ENCODE measurements at regions not wholly inside any gene's neighbourhood (a gene's known extent, or its start where the extent isn't known, plus 50 kb on each side); places are given as distances from the start of the nearest gene placed in this dataset.
"Not testable (repeated sequence)": the region's sequence is repeated elsewhere in the genome, so short reads cannot be mapped to it uniquely, and the experiment has no call there.

GRCh38 chr14:22265319-22266141, 323.5 kb downstream of the DAD1 start:
- TF ChIP-seq JUND (IDR thresholded peaks at IDR 0.05; ENCODE audit: low read depth), result no peak
- DNase-seq (ENCODE audit: low read depth in 1 of 2, low spot score in 1 of 2), result no peak
- in situ Hi-C loops (cut with HindIII; ENCODE audit: low pct_unique_long_range_greater_than_20kb, low sequenced_read_pairs), result no loop called here

DNA sequence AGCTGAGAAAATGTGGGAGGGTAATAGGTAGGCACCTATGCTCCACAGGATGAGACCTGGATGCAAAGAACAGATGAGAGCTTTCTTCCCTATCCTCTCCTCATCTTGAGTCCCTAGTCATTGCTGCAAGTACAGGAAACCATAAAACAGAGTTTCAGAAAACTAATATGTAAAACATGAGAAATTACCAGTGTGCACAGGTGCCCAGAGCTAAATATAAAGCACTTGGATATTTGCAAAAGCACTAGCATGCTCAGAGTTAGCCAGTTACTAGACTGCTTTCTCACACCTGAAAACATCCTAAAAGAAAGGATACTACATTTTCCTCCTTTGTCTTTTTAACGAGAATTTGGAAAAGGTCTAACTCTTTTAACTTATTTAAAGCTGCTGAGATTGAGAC, 324.3 kb downstream of the DAD1 start:
- in situ Hi-C loops (cut with HindIII; ENCODE audit: low pct_unique_long_range_greater_than_20kb, low sequenced_read_pairs), result no loop called here
- DNase-seq (ENCODE audit: low read depth in 1 of 2, low spot score in 1 of 2), result no peak
- TF ChIP-seq JUND (IDR thresholded peaks at IDR 0.05; ENCODE audit: low read depth), result no peak

GRCh38 chr14:22263961-22264360, 325.1 kb downstream of the DAD1 start:
- in situ Hi-C loops (cut with HindIII; ENCODE audit: low pct_unique_long_range_greater_than_20kb, low sequenced_read_pairs), result no loop called here
- DNase-seq (ENCODE audit: low read depth in 1 of 2, low spot score in 1 of 2), result no peak
- no peak for TF ChIP-seq JUND (IDR thresholded peaks at IDR 0.05; ENCODE audit: low read depth)

DNA sequence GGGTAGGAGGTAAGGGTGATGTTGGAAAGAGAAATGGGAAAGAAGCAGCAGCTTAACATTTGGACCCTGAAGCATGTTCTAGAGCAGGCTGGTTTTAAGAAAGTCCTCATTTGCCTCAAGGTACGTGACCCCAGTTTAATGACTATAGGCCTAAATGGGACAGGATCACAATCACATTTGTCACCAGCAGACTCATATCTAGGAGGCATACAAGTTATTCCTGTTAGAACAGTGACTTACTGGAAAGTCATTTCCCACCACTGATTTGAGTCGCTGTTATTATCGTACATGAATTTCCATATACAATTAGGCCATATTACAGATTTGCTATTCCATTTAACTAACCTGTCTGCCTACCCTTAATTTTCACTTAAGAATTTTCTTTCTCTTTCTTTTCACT, 326.1 kb downstream of the DAD1 start:
- no peak for DNase-seq (ENCODE audit: low read depth in 1 of 2, low spot score in 1 of 2)
- in situ Hi-C loops (cut with HindIII; ENCODE audit: low pct_unique_long_range_greater_than_20kb, low sequenced_read_pairs), result no loop called here
- TF ChIP-seq JUND (IDR thresholded peaks at IDR 0.05; ENCODE audit: low read depth), result no peak

DNA sequence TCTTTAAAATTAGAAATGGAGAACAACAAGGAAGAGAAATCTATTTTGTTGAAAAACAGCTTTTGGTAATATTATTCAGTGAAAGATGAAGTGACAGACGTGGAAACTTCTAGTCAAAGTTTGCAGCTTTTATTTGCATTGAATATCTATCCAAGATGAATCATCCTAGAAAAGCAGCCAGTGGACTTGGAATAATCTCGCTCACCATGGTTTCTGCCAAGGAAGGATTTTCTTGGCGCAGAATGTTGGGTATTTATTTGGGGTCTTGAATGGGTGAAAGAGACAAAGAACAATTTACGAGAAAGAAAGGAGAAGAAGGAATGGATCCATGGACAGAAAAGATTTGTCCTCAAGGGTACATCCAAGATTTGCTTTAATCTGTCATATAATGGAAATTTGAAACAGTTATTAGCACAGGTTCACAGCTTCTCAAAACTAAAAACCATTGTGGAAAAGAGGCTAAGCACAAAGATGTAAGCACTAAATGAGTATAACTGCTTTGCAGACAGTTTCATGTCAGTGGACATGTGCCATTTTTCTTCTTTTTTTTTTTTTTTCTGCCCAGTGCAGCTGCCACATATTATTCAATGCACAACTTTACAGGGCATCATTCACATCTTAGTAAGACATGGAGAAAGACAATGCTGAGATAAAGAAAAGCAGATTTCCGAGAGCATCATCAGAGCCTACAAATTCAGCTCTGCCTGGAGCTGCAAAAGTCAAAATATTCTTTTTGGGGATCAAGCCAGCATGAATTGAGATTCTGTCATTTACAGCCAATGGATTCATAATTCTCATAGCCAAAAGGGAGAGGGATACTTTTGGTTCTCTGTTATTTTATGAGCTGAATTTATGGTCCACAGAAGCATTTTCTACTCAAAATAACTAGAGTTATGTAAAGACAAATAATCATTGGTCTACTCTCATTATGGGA, 333.7 kb downstream of the DAD1 start:
- in situ Hi-C loops (cut with HindIII; ENCODE audit: low pct_unique_long_range_greater_than_20kb, low sequenced_read_pairs), result no loop called here
- no peak for DNase-seq (ENCODE audit: low read depth in 1 of 2, low spot score in 1 of 2)
- no peak for TF ChIP-seq JUND (IDR thresholded peaks at IDR 0.05; ENCODE audit: low read depth)

GRCh38 chr14:22252686-22253085, 336.3 kb downstream of the DAD1 start:
- no peak for TF ChIP-seq JUND (IDR thresholded peaks at IDR 0.05; ENCODE audit: low read depth)
- DNase-seq (ENCODE audit: low read depth in 1 of 2, low spot score in 1 of 2), result no peak
- in situ Hi-C loops (cut with HindIII; ENCODE audit: low pct_unique_long_range_greater_than_20kb, low sequenced_read_pairs), result no loop called here

- in situ Hi-C loops (cut with HindIII; ENCODE audit: low pct_unique_long_range_greater_than_20kb, low sequenced_read_pairs), result no loop called here
These were observed 337.9 kb downstream of the DAD1 start for GRCh38 chr14:22251090-22251489.

GRCh38 chr14:22249770-22250169, 339.3 kb downstream of the DAD1 start:
- no peak for TF ChIP-seq JUND (IDR thresholded peaks at IDR 0.05; ENCODE audit: low read depth)
- no peak for DNase-seq (ENCODE audit: low read depth in 1 of 2, low spot score in 1 of 2)
- in situ Hi-C loops (cut with HindIII; ENCODE audit: low pct_unique_long_range_greater_than_20kb, low sequenced_read_pairs), result no loop called here

More at GRCh38 chr14:22251090-22251489, 337.9 kb downstream of the DAD1 start:
- DNase-seq (ENCODE audit: low read depth in 1 of 2, low spot score in 1 of 2), result no peak
- no peak for TF ChIP-seq JUND (IDR thresholded peaks at IDR 0.05; ENCODE audit: low read depth)

DNA sequence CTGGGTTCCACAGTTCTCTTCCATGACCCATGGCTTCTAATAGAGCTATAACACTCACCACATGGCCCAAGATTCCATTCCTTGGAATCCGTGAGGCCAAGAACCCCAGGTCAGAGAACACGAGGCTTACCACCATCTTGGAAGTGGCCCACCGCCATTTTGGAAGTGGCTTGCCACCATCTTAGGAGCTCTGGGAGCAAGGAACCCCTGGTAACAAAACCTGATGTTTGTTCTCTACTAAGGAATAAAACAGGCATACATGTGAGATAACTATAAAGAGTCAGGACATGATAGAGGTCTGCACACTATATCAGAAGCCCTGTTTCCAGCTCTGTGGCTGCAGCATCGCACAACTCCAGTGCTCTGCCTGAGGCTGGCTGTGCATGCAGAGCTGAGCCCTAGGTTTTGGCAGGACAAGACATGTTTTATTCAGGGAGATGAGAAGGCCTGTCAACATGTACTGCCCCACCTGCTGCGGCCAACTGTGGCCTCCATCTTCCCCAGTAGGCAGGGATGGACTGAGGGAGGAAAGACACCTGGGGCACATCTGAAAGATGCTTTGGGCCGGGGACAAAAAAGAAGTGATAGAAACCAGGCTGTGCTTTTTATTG, 344.9 kb downstream of the DAD1 start:
- in situ Hi-C loops (cut with HindIII; ENCODE audit: low pct_unique_long_range_greater_than_20kb, low sequenced_read_pairs), result no loop called here
- no peak for DNase-seq (ENCODE audit: low read depth in 1 of 2, low spot score in 1 of 2)
- no peak for TF ChIP-seq JUND (IDR thresholded peaks at IDR 0.05; ENCODE audit: low read depth)

DNA sequence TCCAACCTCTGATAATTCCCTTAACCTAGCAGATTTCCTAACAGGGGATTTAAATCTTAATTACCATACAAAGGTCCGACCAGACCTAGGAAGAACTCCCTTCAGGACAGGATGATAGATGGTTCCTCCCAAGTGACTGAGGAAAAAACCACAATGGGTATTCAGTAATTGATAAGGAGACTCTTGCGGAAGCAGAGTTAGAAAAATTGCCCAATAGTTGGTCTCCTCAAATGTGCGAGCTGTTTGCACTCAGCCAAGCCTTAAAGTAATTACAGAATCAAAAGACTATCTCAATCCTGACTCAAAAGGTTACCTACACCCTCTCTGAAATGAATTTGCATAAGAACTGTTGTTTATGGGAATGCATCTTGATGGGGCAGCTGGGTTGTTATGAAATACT, 350.7 kb downstream of the DAD1 start:
- DNase-seq (ENCODE audit: low read depth in 1 of 2, low spot score in 1 of 2); in situ Hi-C loops (cut with HindIII; ENCODE audit: low pct_unique_long_range_greater_than_20kb, low sequenced_read_pairs): not testable (repeated sequence)

- in situ Hi-C loops (cut with HindIII; ENCODE audit: low pct_unique_long_range_greater_than_20kb, low sequenced_read_pairs), result no loop called here
- TF ChIP-seq JUND (IDR thresholded peaks at IDR 0.05; ENCODE audit: low read depth), result no peak
- no peak for DNase-seq (ENCODE audit: low read depth in 1 of 2, low spot score in 1 of 2)
These were observed 355.6 kb downstream of the DAD1 start for GRCh38 chr14:22233377-22233776.

- no peak for DNase-seq (ENCODE audit: low read depth in 1 of 2, low spot score in 1 of 2)
- TF ChIP-seq JUND (IDR thresholded peaks at IDR 0.05; ENCODE audit: low read depth), result no peak
- in situ Hi-C loops (cut with HindIII; ENCODE audit: low pct_unique_long_range_greater_than_20kb, low sequenced_read_pairs), result no loop called here
These were observed 356.1 kb downstream of the DAD1 start for GRCh38 chr14:22232933-22233332.

DNA sequence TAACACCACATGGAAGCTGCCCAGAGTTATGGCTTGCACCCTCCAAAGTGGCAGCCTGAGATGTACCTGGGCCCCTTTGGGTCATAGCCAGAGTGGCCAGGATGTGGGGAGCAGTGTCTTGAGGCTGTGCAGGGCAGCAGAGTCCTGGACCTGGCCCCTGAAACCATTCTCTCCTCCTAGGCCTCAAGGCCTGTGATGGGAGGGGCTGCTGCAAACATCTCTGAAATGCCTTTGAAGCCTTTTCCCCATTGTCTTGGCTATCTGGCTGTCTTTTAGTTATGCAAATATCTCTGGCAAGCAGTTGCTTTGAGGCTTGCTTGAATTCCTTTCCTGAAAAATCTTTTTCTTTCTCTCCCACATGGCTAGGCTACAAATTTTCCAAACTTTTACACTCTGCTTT, 356.5 kb downstream of the DAD1 start:
- DNase-seq (ENCODE audit: low read depth in 1 of 2, low spot score in 1 of 2), result no peak
- in situ Hi-C loops (cut with HindIII; ENCODE audit: low pct_unique_long_range_greater_than_20kb, low sequenced_read_pairs), result no loop called here
- no peak for TF ChIP-seq JUND (IDR thresholded peaks at IDR 0.05; ENCODE audit: low read depth)
